IMR-90 (cell line): ENCODE measurements at regions not wholly inside any gene's neighbourhood (a gene's known extent, or its start where the extent isn't known, plus 50 kb on each side); places are given as distances from the start of the nearest gene placed in this dataset.

ENCODE experiments used
- ATAC-seq: fragments of 200-7000 bp; cut with Tn5 transposase; 2 replicates; pipeline ENCODE4 v1.9.1; 2020; ENCODE audit warnings: low read depth, mild to moderate bottlenecking, moderate library complexity
- BruUV-seq: library from RNA; stranded (reverse); fragments of 400-500 nt; replicated peaks from 2 replicates; lab custom pipeline; 2021; lab: Mats Ljungman, UMichigan
- CTCF ChIA-PET: fragments of 300-600 bp; formaldehyde crosslinking; extraction: SDS; loops from one replicate; lab custom pipeline; 2021; ENCODE audit warnings: antibody characterized with exemption; lab: Yijun Ruan, JAX
- POLR2A ChIA-PET: fragments of 300-600 bp; sonication (Branson Sonifier 250); formaldehyde crosslinking; loops from one replicate; lab custom pipeline; 2022; ENCODE audit warnings: antibody characterized with exemption; ENCODE audit not compliant: unreplicated experiment; lab: Charles Lee
- DNase-seq: peaks from one replicate; pipeline ENCODE4 v3.0.0; 2013
- H2AFZ ChIP-seq: replicated peaks from 2 replicates; pipeline ENCODE3; 2013; ENCODE audit warnings: low read length, mild to moderate bottlenecking; ENCODE audit not compliant: poor library complexity
- H2AK5ac ChIP-seq: 2 replicates; pipeline ENCODE4 v1.6.1; 2013; ENCODE audit warnings: low read depth, low read length, inconsistent platforms
- H2AK9ac ChIP-seq: replicated peaks from 2 replicates; pipeline ENCODE3; 2013; ENCODE audit warnings: mild to moderate bottlenecking, low read depth, low read length, moderate library complexity; ENCODE audit not compliant: poor library complexity
- H2BK120ac ChIP-seq: 2 replicates; pipeline ENCODE4 v1.6.1; 2013; ENCODE audit warnings: low read depth, low read length, inconsistent platforms
- H2BK15ac ChIP-seq: 3 replicates; pipeline ENCODE4 v1.6.1; 2013; ENCODE audit warnings: low read depth, low read length, inconsistent platforms
- H2BK20ac ChIP-seq: 2 replicates; pipeline ENCODE4 v1.6.1; 2013; ENCODE audit warnings: low read depth, mild to moderate bottlenecking, inconsistent platforms, low read length, moderate library complexity
- H2BK5ac ChIP-seq: 2 replicates; pipeline ENCODE4 v1.6.1; 2013; ENCODE audit warnings: mild to moderate bottlenecking, low read depth, low read length, inconsistent platforms; ENCODE audit not compliant: poor library complexity, severe bottlenecking
- H3K14ac ChIP-seq: replicated peaks from 2 replicates; pipeline ENCODE4 v1.6.1; 2013; ENCODE audit warnings: low read depth, low read length, inconsistent platforms
- H3K18ac ChIP-seq: 2 replicates; pipeline ENCODE4 v1.6.1; 2013; ENCODE audit warnings: low read depth, low read length, control low read depth
- H3K23ac ChIP-seq: 2 replicates; pipeline ENCODE4 v1.6.1; 2013; ENCODE audit warnings: low read depth, low read length, inconsistent platforms
- H3K27ac ChIP-seq: 2 replicates; pipeline ENCODE4 v1.5.1; 2013; ENCODE audit warnings: mild to moderate bottlenecking, control low read depth, low read length; ENCODE audit not compliant: insufficient read depth
- H3K27me3 ChIP-seq: 2 replicates; pipeline ENCODE4 v1.6.1; 2013; ENCODE audit warnings: low read length; ENCODE audit not compliant: control insufficient read depth, insufficient read depth
- H3K36me3 ChIP-seq: 2 replicates; pipeline ENCODE4 v1.6.1; 2013; ENCODE audit warnings: low read length, mixed read lengths; ENCODE audit not compliant: control insufficient read depth, insufficient read depth
- H3K4ac ChIP-seq: 2 replicates; pipeline ENCODE4 v1.6.1; 2013; ENCODE audit warnings: low read depth, low read length, inconsistent platforms
- H3K4me1 ChIP-seq: 2 replicates; pipeline ENCODE4 v1.6.1; 2013; ENCODE audit warnings: low read length, mixed read lengths; ENCODE audit not compliant: control insufficient read depth, insufficient read depth
- H3K4me2 ChIP-seq: 2 replicates; pipeline ENCODE4 v1.6.1; 2013; ENCODE audit warnings: low read depth, mild to moderate bottlenecking, control low read depth, low read length, moderate library complexity
- H3K4me3 ChIP-seq: 2 replicates; pipeline ENCODE4 v1.5.1; 2013; ENCODE audit warnings: low read depth, mild to moderate bottlenecking, control low read depth, low read length, moderate library complexity; ENCODE audit not compliant: insufficient read depth
- H3K56ac ChIP-seq: 2 replicates; pipeline ENCODE4 v1.6.1; 2013; ENCODE audit warnings: low read length, inconsistent platforms; ENCODE audit not compliant: insufficient read depth; ENCODE audit errors: extremely low read depth
- H3K79me1 ChIP-seq, 2 experiments: 2 replicates each; pipeline ENCODE4 v1.6.1; 2013; ENCODE audit warnings: low read length in 2 of 2, inconsistent platforms in 1 of 2, low read depth in 1 of 2
- H3K9ac ChIP-seq: 2 replicates; pipeline ENCODE4 v1.6.1; 2013; ENCODE audit warnings: low read depth, low read length, control low read depth
- H3K9me1 ChIP-seq: 2 replicates; pipeline ENCODE4 v1.6.1; 2013; ENCODE audit warnings: low read length, inconsistent platforms; ENCODE audit not compliant: insufficient read depth
- H3K9me3 ChIP-seq: 2 replicates; pipeline ENCODE4 v1.6.1; 2013; ENCODE audit warnings: low read length; ENCODE audit not compliant: control insufficient read depth, insufficient read depth
- H4K20me1 ChIP-seq: 2 replicates; pipeline ENCODE4 v1.6.1; 2013; ENCODE audit warnings: low read length, inconsistent platforms; ENCODE audit not compliant: insufficient read depth
- H4K5ac ChIP-seq: 2 replicates; pipeline ENCODE4 v1.6.1; 2013; ENCODE audit warnings: mild to moderate bottlenecking, low read depth, low read length, control low read depth
- H4K8ac ChIP-seq, 2 experiments: 2 replicates each; pipeline ENCODE4 v1.6.1; 2013; ENCODE audit warnings: low read depth in 2 of 2, low read length in 2 of 2, control low read depth in 1 of 2, inconsistent platforms in 1 of 2
- H4K91ac ChIP-seq: 2 replicates; pipeline ENCODE4 v1.6.1; 2013; ENCODE audit warnings: low read depth, low read length, inconsistent platforms; ENCODE audit not compliant: insufficient read depth
- CHD1 ChIP-seq: IDR thresholded peaks from 2 replicates; pipeline ENCODE4 v1.6.1; 2012; ENCODE audit warnings: low read depth, low read length, improper control_type of control experiment
- FOS ChIP-seq: fragments of 150-350 bp; IDR thresholded peaks from 2 replicates; pipeline ENCODE4 v1.6.1; 2016; ENCODE audit warnings: low read depth, low read length
- RFX5 ChIP-seq: IDR thresholded peaks from 2 replicates; pipeline ENCODE4 v1.8.0; 2012; ENCODE audit warnings: low read depth, mild to moderate bottlenecking, low read length, moderate library complexity
- dilution Hi-C: fragments of 300-500 bp; cut with HindIII; formaldehyde crosslinking; loops from one replicate; pipeline ENCODE4 v1.14.3; 2018; ENCODE audit warnings: low sequenced_read_pairs; ENCODE audit not compliant: unreplicated experiment
- in situ Hi-C: fragments of 300-500 bp; cut with MboI; formaldehyde crosslinking; loops from 3 replicates; pipeline ENCODE4 v1.14.3; 2019; ENCODE audit warnings: low sequenced_read_pairs, inconsistent platforms, mixed read lengths
- intact Hi-C: fragments of 100-400 bp; cut with micrococcal nuclease; formaldehyde crosslinking; loops from 2 replicates; pipeline ENCODE4 v1.10.0; 2022

- Histone ChIP-seq H4K5ac (no peak overlapping the region), H3K9ac (no peak overlapping the region), H2AFZ (no peak overlapping the region), H3K79me1 (no peaks in the 10 kb centered on the region; a peak in 1 of 4 replicates), H4K20me1 (no peaks in the 10 kb centered on the region), H3K9me3 (peaks cover 16% of the 10 kb centered on the region), H3K4me3 (no peak overlapping the region), H2BK120ac (no peak overlapping the region), H2AK9ac (no peak overlapping the region), H3K4ac (no peak overlapping the region), H3K4me2 (no peak overlapping the region), H3K9me1 (no peaks in the 10 kb centered on the region), H4K8ac (no peak overlapping the region), H3K23ac (no peak overlapping the region), H2BK15ac (no peak overlapping the region), H2BK5ac (no peak overlapping the region), H3K36me3 (peaks cover 19% of the 10 kb centered on the region), H3K4me1 (no peaks in the 10 kb centered on the region), H4K91ac (no peak overlapping the region), H2BK20ac (no peak overlapping the region), H3K56ac (no peak overlapping the region), H3K27ac (no peak overlapping the region), H3K14ac (no peak overlapping the region), H2AK5ac (no peak overlapping the region), H3K27me3 (no peaks in the 10 kb centered on the region), H3K18ac (no peak overlapping the region)
- DNase-seq, result no peak
- ATAC-seq, result no peak
- ChIA-PET CTCF (no interaction called here), POLR2A (no interaction called here)
- no TSS peak for BruUV-seq
- intact Hi-C loops (no loop called here), dilution Hi-C loops (no loop called here), in situ Hi-C loops (loop anchor here (10.0 to 25.0 kb wide), 3 partner anchors 282 to 1100 kb away; partner anchors contain the start of gene SALL4)
- TF ChIP-seq FOS (no peak), RFX5 (no peak), CHD1 (no peak)
Observed at GRCh38 chr20:52086878-52087277, 104.7 kb downstream of the ZFP64 start.
